ENCODE measurements at regions not wholly inside any gene's neighbourhood (a gene's known extent, or its start where the extent isn't known, plus 50 kb on each side); places are given as distances from the start of the nearest gene placed in this dataset.

DNA sequence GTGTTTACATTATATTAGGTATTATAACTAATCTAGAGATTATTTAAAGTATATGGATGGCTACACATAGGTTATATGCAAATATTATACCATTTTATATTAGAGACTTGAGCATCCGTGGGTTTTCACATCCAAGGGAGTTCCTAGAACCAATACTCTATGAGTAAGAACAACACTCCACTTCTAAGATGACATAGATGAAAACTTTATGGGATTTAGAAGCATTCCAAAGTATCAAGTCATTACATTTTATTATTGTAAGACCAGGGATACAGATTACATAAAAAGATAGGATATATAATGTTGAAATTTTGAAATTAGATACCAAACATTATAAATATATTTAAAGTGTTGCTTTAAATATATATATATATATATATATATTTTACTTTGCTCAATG, 207.0 kb downstream of the NAP1L3 start:
- TF ChIP-seq, protein P1, sequence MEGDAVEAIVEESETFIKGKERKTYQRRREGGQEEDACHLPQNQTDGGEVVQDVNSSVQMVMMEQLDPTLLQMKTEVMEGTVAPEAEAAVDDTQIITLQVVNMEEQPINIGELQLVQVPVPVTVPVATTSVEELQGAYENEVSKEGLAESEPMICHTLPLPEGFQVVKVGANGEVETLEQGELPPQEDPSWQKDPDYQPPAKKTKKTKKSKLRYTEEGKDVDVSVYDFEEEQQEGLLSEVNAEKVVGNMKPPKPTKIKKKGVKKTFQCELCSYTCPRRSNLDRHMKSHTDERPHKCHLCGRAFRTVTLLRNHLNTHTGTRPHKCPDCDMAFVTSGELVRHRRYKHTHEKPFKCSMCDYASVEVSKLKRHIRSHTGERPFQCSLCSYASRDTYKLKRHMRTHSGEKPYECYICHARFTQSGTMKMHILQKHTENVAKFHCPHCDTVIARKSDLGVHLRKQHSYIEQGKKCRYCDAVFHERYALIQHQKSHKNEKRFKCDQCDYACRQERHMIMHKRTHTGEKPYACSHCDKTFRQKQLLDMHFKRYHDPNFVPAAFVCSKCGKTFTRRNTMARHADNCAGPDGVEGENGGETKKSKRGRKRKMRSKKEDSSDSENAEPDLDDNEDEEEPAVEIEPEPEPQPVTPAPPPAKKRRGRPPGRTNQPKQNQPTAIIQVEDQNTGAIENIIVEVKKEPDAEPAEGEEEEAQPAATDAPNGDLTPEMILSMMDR (IDR thresholded peaks at IDR 0.05), result no peak
- TF ChIP-seq, protein P2, sequence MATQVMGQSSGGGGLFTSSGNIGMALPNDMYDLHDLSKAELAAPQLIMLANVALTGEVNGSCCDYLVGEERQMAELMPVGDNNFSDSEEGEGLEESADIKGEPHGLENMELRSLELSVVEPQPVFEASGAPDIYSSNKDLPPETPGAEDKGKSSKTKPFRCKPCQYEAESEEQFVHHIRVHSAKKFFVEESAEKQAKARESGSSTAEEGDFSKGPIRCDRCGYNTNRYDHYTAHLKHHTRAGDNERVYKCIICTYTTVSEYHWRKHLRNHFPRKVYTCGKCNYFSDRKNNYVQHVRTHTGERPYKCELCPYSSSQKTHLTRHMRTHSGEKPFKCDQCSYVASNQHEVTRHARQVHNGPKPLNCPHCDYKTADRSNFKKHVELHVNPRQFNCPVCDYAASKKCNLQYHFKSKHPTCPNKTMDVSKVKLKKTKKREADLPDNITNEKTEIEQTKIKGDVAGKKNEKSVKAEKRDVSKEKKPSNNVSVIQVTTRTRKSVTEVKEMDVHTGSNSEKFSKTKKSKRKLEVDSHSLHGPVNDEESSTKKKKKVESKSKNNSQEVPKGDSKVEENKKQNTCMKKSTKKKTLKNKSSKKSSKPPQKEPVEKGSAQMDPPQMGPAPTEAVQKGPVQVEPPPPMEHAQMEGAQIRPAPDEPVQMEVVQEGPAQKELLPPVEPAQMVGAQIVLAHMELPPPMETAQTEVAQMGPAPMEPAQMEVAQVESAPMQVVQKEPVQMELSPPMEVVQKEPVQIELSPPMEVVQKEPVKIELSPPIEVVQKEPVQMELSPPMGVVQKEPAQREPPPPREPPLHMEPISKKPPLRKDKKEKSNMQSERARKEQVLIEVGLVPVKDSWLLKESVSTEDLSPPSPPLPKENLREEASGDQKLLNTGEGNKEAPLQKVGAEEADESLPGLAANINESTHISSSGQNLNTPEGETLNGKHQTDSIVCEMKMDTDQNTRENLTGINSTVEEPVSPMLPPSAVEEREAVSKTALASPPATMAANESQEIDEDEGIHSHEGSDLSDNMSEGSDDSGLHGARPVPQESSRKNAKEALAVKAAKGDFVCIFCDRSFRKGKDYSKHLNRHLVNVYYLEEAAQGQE (IDR thresholded peaks at IDR 0.05; ENCODE audit: insufficient read depth in 1 of 2, low read depth in 2 of 2, low read length in 1 of 2), result no peak
- no peak for TF ChIP-seq SIN3A (IDR thresholded peaks at IDR 0.05; ENCODE audit: borderline replicate concordance, insufficient read depth, low read depth, low read length)
- TF ChIP-seq POLR2AphosphoS5 (IDR thresholded peaks at IDR 0.05; ENCODE audit: low read depth, low read length), result no peak
